Esophagus muscularis mucosa (tissue), 4 donors: ENCODE measurements at regions not wholly inside any gene's neighbourhood (a gene's known extent, or its start where the extent isn't known, plus 50 kb on each side); places are given as distances from the start of the nearest gene placed in this dataset.

Experiments used
- DNase-seq: peaks from one replicate; pipeline ENCODE4 v3.0.0-alpha.2; 2017; ENCODE audit errors: extremely low spot score
- H3K27ac ChIP-seq, 4 donors: fragments of 200-600 bp; sonication (generic); replicated peaks in 1 of 4; 1 replicate in 3 of 4; 2 replicates in 1 of 4; pipeline ENCODE4 v1.5.1; 2016 to 2019; ENCODE audit warnings: mild to moderate bottlenecking in 1 of 4
- H3K27me3 ChIP-seq, 4 donors: fragments of 200-600 bp; sonication (generic); one replicate each; pipeline versions ENCODE4 v1.5.1 to v1.6.0; 2016 to 2019
- H3K36me3 ChIP-seq, 4 donors: fragments of 200-600 bp; sonication (generic); one replicate each; pipeline ENCODE4 v1.5.1; 2016 to 2019
- H3K4me1 ChIP-seq, 4 donors: fragments of 200-600 bp; sonication (generic); one replicate each; pipeline ENCODE4 v1.5.1; 2016 to 2019
- H3K4me3 ChIP-seq, 4 donors: fragments of 200-600 bp; sonication (generic); 1 replicate in 2 of 4; 2 replicates in 2 of 4; pipeline ENCODE4 v1.5.1; 2016 to 2019; ENCODE audit warnings: mild to moderate bottlenecking in 4 of 4, moderate library complexity in 1 of 4
- H3K9me3 ChIP-seq, 4 donors: fragments of 200-600 bp; sonication (generic); 1 replicate in 3 of 4; 2 replicates in 1 of 4; pipeline ENCODE4 v1.5.1; 2016 to 2019
- EP300 ChIP-seq: sonication (generic); formaldehyde crosslinking; IDR thresholded peaks from one replicate; pipeline ENCODE4 v1.6.1; 2017; ENCODE audit warnings: antibody characterized with exemption
- POLR2A ChIP-seq: fragments of 450-650 bp; IDR thresholded peaks from one replicate; pipeline ENCODE4 v1.6.1; 2017; ENCODE audit warnings: antibody characterized with exemption, moderate library complexity, mild to moderate bottlenecking, low read depth
- POLR2AphosphoS5 ChIP-seq, 2 donors: sonication (generic); formaldehyde crosslinking; IDR thresholded peaks; one replicate each; pipeline ENCODE4 v1.6.1; 2017; ENCODE audit warnings: antibody characterized with exemption in 2 of 2
- WGBS: methylation state at CpG from one replicate; pipeline ENCODE4 v1.1.5; 2018; 5-methylcytosine and 5-hydroxymethylcytosine counted together
- intact Hi-C: fragments of 100-400 bp; cut with DNase I; formaldehyde crosslinking; loops from one replicate; pipeline ENCODE4 v1.15.1; 2023
- TF ChIP-seq, protein P1 (sequence below), 3 experiments: fragments of 200-600 bp in 2 of 3; fragments of 450-650 bp in 1 of 3; sonication (generic) in 2 of 3; IDR thresholded peaks; one replicate each; pipeline ENCODE4 v1.5.1; 2017 to 2019; ENCODE audit warnings: antibody characterized with exemption in 3 of 3, mild to moderate bottlenecking in 2 of 3, moderate library complexity in 1 of 3

GRCh38 chr6:84280639-84281038, 53.2 kb upstream of the CEP162 start:
- H3K27ac ChIP-seq = no peak overlapping the region
- intact Hi-C loops = no loop called here
- no peaks in the 10 kb centered on the region for H3K4me1 ChIP-seq
- no peak for DNase-seq
- no peaks in the 10 kb centered on the region for H3K36me3 ChIP-seq
- 72% methylated on average over 1 of the region's 1 CpG for WGBS
- no peaks in the 10 kb centered on the region for H3K9me3 ChIP-seq
- TF ChIP-seq EP300 = no peak
- TF ChIP-seq POLR2AphosphoS5 (IDR thresholded peaks at IDR 0.05) = no peak
- TF ChIP-seq, protein P1, sequence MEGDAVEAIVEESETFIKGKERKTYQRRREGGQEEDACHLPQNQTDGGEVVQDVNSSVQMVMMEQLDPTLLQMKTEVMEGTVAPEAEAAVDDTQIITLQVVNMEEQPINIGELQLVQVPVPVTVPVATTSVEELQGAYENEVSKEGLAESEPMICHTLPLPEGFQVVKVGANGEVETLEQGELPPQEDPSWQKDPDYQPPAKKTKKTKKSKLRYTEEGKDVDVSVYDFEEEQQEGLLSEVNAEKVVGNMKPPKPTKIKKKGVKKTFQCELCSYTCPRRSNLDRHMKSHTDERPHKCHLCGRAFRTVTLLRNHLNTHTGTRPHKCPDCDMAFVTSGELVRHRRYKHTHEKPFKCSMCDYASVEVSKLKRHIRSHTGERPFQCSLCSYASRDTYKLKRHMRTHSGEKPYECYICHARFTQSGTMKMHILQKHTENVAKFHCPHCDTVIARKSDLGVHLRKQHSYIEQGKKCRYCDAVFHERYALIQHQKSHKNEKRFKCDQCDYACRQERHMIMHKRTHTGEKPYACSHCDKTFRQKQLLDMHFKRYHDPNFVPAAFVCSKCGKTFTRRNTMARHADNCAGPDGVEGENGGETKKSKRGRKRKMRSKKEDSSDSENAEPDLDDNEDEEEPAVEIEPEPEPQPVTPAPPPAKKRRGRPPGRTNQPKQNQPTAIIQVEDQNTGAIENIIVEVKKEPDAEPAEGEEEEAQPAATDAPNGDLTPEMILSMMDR (IDR thresholded peaks at IDR 0.05) = no peak
- TF ChIP-seq POLR2A = no peak
- H3K27me3 ChIP-seq = no peaks in the 10 kb centered on the region
- H3K4me3 ChIP-seq = no peak overlapping the region

GRCh38 chr6:84280030-84280429, 52.6 kb upstream of the CEP162 start:
- Histone ChIP-seq H3K4me3 (no peak overlapping the region), H3K9me3 (no peaks in the 10 kb centered on the region), H3K27me3 (no peaks in the 10 kb centered on the region), H3K36me3 (no peaks in the 10 kb centered on the region), H3K27ac (no peak overlapping the region), H3K4me1 (no peaks in the 10 kb centered on the region)
- TF ChIP-seq POLR2A = no peak
- TF ChIP-seq, protein P1 (IDR thresholded peaks at IDR 0.05) = no peak
- TF ChIP-seq EP300 = no peak
- TF ChIP-seq POLR2AphosphoS5 (IDR thresholded peaks at IDR 0.05) = no peak
- no peak for DNase-seq
- intact Hi-C loops = no loop called here

DNA sequence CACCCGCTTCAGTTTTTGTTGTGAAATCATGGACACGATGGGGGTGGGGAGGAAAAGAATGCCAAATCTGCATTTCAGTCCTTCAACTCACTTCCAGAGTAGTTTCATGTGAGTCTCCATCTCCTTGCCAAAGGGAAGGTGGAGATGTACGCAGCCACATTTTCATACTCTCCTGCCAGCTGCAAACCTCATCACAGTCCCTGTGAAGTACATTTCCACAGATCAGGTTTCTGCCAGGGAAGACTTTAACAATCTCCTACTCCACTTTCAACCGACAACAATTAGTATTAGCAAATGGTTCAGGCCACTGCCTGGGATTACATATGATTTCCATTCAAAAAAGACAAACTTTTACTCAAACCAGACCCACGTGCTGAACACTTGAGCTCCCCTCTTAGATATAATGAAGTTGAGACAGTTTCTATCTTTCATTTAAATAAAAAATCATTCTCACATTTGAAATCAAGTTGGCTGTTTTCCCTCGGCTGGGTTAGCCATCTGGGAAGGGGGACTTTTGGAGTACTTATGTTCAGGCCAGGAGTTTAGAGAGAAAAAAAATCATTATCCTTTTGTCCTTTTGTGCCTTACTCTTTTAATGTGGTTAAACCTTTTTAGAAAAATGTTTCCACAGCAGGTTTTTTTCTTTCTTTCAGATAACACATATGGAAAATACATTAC, 51.0 kb upstream of the CEP162 start:
- 51% methylated on average over 6 of the region's 6 CpGs for WGBS

More for the DNA sequence above, 51.0 kb upstream of the CEP162 start:
- Histone ChIP-seq H3K36me3 (no peaks in the 10 kb centered on the region), H3K27ac (no peak overlapping the region), H3K4me3 (no peak overlapping the region), H3K4me1 (no peaks in the 10 kb centered on the region), H3K9me3 (no peaks in the 10 kb centered on the region), H3K27me3 (no peaks in the 10 kb centered on the region)
- intact Hi-C loops = no loop called here
- TF ChIP-seq POLR2A (no peak), EP300 (no peak), POLR2AphosphoS5 (IDR thresholded peaks at IDR 0.05) (no peak)
- TF ChIP-seq, protein P1 (IDR thresholded peaks at IDR 0.05) = no peak
- no peak for DNase-seq
